ENCODE measurements at regions not wholly inside any gene's neighbourhood (a gene's known extent, or its start where the extent isn't known, plus 50 kb on each side); places are given as distances from the start of the nearest gene placed in this dataset.

GRCh38 chr14:98379830-98380229, 892.2 kb downstream of the BCL11B start:
- DNase-seq (ENCODE audit: low spot score) (no peak), ATAC-seq (no peak)
- Mint-ChIP-seq H3K4me1 (ENCODE audit: low read depth in 2 of 2) (no peaks in the 10 kb centered on the region), H3K9me3 (no peaks in the 10 kb centered on the region), H3K27ac (no peak overlapping the region), H3K36me3 (no peaks in the 10 kb centered on the region), H3K4me3 (no peak overlapping the region), H3K27me3 (peaks cover 20 to 22% of the 10 kb centered on the region in 2 donors)

GRCh38 chr14:98382662-98383061, 889.3 kb downstream of the BCL11B start:
- H3K27ac Mint-ChIP-seq = no peak overlapping the region
- H3K4me3 Mint-ChIP-seq = no peak overlapping the region
- ATAC-seq (no peak), DNase-seq (ENCODE audit: low spot score) (no peak)
- no peaks in the 10 kb centered on the region for H3K4me1 Mint-ChIP-seq (ENCODE audit: low read depth in 2 of 2)
- peaks cover 22 to 23% of the 10 kb centered on the region in 2 donors for H3K27me3 Mint-ChIP-seq
- H3K36me3 Mint-ChIP-seq = no peaks in the 10 kb centered on the region
- no peaks in the 10 kb centered on the region for H3K9me3 Mint-ChIP-seq

GRCh38 chr14:98385851-98386250, 886.1 kb downstream of the BCL11B start:
- Mint-ChIP-seq H3K27ac (no peak overlapping the region), H3K27me3 (peaks cover 20 to 22% of the 10 kb centered on the region in 2 donors), H3K4me1 (ENCODE audit: low read depth in 2 of 2) (no peaks in the 10 kb centered on the region), H3K4me3 (no peak overlapping the region), H3K9me3 (no peaks in the 10 kb centered on the region), H3K36me3 (no peaks in the 10 kb centered on the region)
- ATAC-seq = peak in 1 of 2 donors; percentile 20
- DNase-seq (ENCODE audit: low spot score) = no peak

GRCh38 chr14:98391061-98391460, 880.9 kb downstream of the BCL11B start:
- ATAC-seq = no peak
- no peak overlapping the region for H3K27ac Mint-ChIP-seq
- no peaks in the 10 kb centered on the region for H3K4me1 Mint-ChIP-seq (ENCODE audit: low read depth in 2 of 2)
- peaks cover 5 to 8% of the 10 kb centered on the region in 2 donors for H3K27me3 Mint-ChIP-seq
- no peaks in the 10 kb centered on the region for H3K36me3 Mint-ChIP-seq
- no peak overlapping the region for H3K4me3 Mint-ChIP-seq
- H3K9me3 Mint-ChIP-seq = no peaks in the 10 kb centered on the region
- no peak for DNase-seq (ENCODE audit: low spot score)

- ATAC-seq (no peak), DNase-seq (ENCODE audit: low spot score) (no peak)
- Mint-ChIP-seq H3K27me3 (peaks cover 7 to 9% of the 10 kb centered on the region in 2 donors), H3K4me1 (ENCODE audit: low read depth in 2 of 2) (no peaks in the 10 kb centered on the region), H3K9me3 (no peaks in the 10 kb centered on the region), H3K36me3 (no peaks in the 10 kb centered on the region), H3K27ac (no peak overlapping the region), H3K4me3 (no peak overlapping the region)
Observed at GRCh38 chr14:98393527-98393926, 878.5 kb downstream of the BCL11B start.

GRCh38 chr14:98404811-98405210, 867.2 kb downstream of the BCL11B start:
- DNase-seq (ENCODE audit: low spot score) (no peak), ATAC-seq (no peak)
- Mint-ChIP-seq H3K9me3 (no peaks in the 10 kb centered on the region), H3K4me1 (ENCODE audit: low read depth in 2 of 2) (peaks cover 4 to 5% of the 10 kb centered on the region in 2 donors), H3K27me3 (peaks cover 2 to 7% of the 10 kb centered on the region in 2 donors), H3K27ac (no peak overlapping the region), H3K4me3 (no peak overlapping the region), H3K36me3 (no peaks in the 10 kb centered on the region)

GRCh38 chr14:98408024-98408555, 863.9 kb downstream of the BCL11B start:
- no peaks in the 10 kb centered on the region for H3K9me3 Mint-ChIP-seq
- DNase-seq (ENCODE audit: low spot score) (no peak), ATAC-seq (no peak)
- H3K4me3 Mint-ChIP-seq = no peak overlapping the region
- H3K27ac Mint-ChIP-seq = no peak overlapping the region
- no peaks in the 10 kb centered on the region for H3K36me3 Mint-ChIP-seq
- peaks cover 6 to 8% of the 10 kb centered on the region in 2 donors for H3K27me3 Mint-ChIP-seq
- peaks cover 5 to 8% of the 10 kb centered on the region in 2 donors for H3K4me1 Mint-ChIP-seq (ENCODE audit: low read depth in 2 of 2)

- Mint-ChIP-seq H3K27me3 (peaks cover 6 to 8% of the 10 kb centered on the region in 2 donors), H3K27ac (no peak overlapping the region), H3K4me1 (ENCODE audit: low read depth in 2 of 2) (peaks cover 5 to 8% of the 10 kb centered on the region in 2 donors), H3K9me3 (no peaks in the 10 kb centered on the region), H3K4me3 (no peak overlapping the region), H3K36me3 (no peaks in the 10 kb centered on the region)
- ATAC-seq = no peak
- DNase-seq (ENCODE audit: low spot score) = no peak
Observed at GRCh38 chr14:98408713-98409112, 863.3 kb downstream of the BCL11B start.

GRCh38 chr14:98411154-98411553, 860.8 kb downstream of the BCL11B start:
- ATAC-seq (peak; percentile 38 to 45), DNase-seq (ENCODE audit: low spot score) (no peak)
- Mint-ChIP-seq H3K27ac (no peak overlapping the region), H3K9me3 (no peaks in the 10 kb centered on the region), H3K4me3 (no peak overlapping the region), H3K27me3 (peaks cover 6 to 11% of the 10 kb centered on the region in 2 donors), H3K36me3 (no peaks in the 10 kb centered on the region), H3K4me1 (ENCODE audit: low read depth in 2 of 2) (peaks cover 5 to 8% of the 10 kb centered on the region in 2 donors)

GRCh38 chr14:98412431-98412830, 859.6 kb downstream of the BCL11B start:
- no peak overlapping the region for H3K27ac Mint-ChIP-seq
- H3K9me3 Mint-ChIP-seq = no peaks in the 10 kb centered on the region
- ATAC-seq (no peak), DNase-seq (ENCODE audit: low spot score) (no peak)
- H3K36me3 Mint-ChIP-seq = no peaks in the 10 kb centered on the region
- H3K4me3 Mint-ChIP-seq = no peak overlapping the region
- peaks cover 9 to 11% of the 10 kb centered on the region in 2 donors for H3K27me3 Mint-ChIP-seq
- H3K4me1 Mint-ChIP-seq (ENCODE audit: low read depth in 2 of 2) = peaks cover 5 to 8% of the 10 kb centered on the region in 2 donors

GRCh38 chr14:98415766-98416165, 856.2 kb downstream of the BCL11B start:
- Mint-ChIP-seq H3K9me3 (no peaks in the 10 kb centered on the region), H3K4me3 (no peak overlapping the region), H3K27me3 (peaks cover 3 to 7% of the 10 kb centered on the region in 2 donors), H3K4me1 (ENCODE audit: low read depth in 2 of 2) (peaks cover 0 to 5% of the 10 kb centered on the region in 2 donors), H3K27ac (no peak overlapping the region), H3K36me3 (no peaks in the 10 kb centered on the region)
- ATAC-seq = no peak
- DNase-seq (ENCODE audit: low spot score) = no peak

GRCh38 chr14:98417001-98417400, 855.0 kb downstream of the BCL11B start:
- Mint-ChIP-seq H3K27ac (no peak overlapping the region), H3K36me3 (no peaks in the 10 kb centered on the region), H3K4me1 (ENCODE audit: low read depth in 2 of 2) (no peaks in the 10 kb centered on the region), H3K9me3 (no peaks in the 10 kb centered on the region), H3K4me3 (no peak overlapping the region), H3K27me3 (peaks cover 5 to 7% of the 10 kb centered on the region in 2 donors)
- ATAC-seq (no peak), DNase-seq (ENCODE audit: low spot score) (no peak)

GRCh38 chr14:98428483-98428994, 843.5 kb downstream of the BCL11B start:
- Mint-ChIP-seq H3K36me3 (no peaks in the 10 kb centered on the region), H3K9me3 (no peaks in the 10 kb centered on the region), H3K27ac (no peak overlapping the region), H3K4me3 (no peak overlapping the region), H3K4me1 (ENCODE audit: low read depth in 2 of 2) (peaks cover 4 to 5% of the 10 kb centered on the region in 2 donors), H3K27me3 (peaks cover 18 to 35% of the 10 kb centered on the region in 2 donors)
- DNase-seq (ENCODE audit: low spot score) (no peak), ATAC-seq (no peak)

- peaks cover 4 to 5% of the 10 kb centered on the region in 2 donors for H3K4me1 Mint-ChIP-seq (ENCODE audit: low read depth in 2 of 2)
- H3K27ac Mint-ChIP-seq = no peak overlapping the region
- H3K9me3 Mint-ChIP-seq = no peaks in the 10 kb centered on the region
- H3K4me3 Mint-ChIP-seq = no peak overlapping the region
- no peaks in the 10 kb centered on the region for H3K36me3 Mint-ChIP-seq
- no peak for DNase-seq (ENCODE audit: low spot score)
- H3K27me3 Mint-ChIP-seq = peaks cover 10 to 11% of the 10 kb centered on the region in 2 donors
- ATAC-seq = no peak
Observed at GRCh38 chr14:98433436-98433835, 838.6 kb downstream of the BCL11B start.

GRCh38 chr14:98437113-98437512, 834.9 kb downstream of the BCL11B start:
- no peak overlapping the region for H3K4me3 Mint-ChIP-seq
- H3K9me3 Mint-ChIP-seq = no peaks in the 10 kb centered on the region
- H3K27me3 Mint-ChIP-seq = peaks cover 5 to 18% of the 10 kb centered on the region in 2 donors
- no peaks in the 10 kb centered on the region for H3K36me3 Mint-ChIP-seq
- no peak overlapping the region for H3K27ac Mint-ChIP-seq
- peaks cover 4 to 5% of the 10 kb centered on the region in 2 donors for H3K4me1 Mint-ChIP-seq (ENCODE audit: low read depth in 2 of 2)
- DNase-seq (ENCODE audit: low spot score) (no peak), ATAC-seq (no peak)

Measured in natural killer cell treated with Interleukin-12 subunit alpha and Interleukin-12 subunit beta and Interleukin-15 and Interleukin-18, amount 100 ng/mL, for 72 hours (primary cell).